ENCODE measurements at regions not wholly inside any gene's neighbourhood (a gene's known extent, or its start where the extent isn't known, plus 50 kb on each side); places are given as distances from the start of the nearest gene placed in this dataset.

DNA sequence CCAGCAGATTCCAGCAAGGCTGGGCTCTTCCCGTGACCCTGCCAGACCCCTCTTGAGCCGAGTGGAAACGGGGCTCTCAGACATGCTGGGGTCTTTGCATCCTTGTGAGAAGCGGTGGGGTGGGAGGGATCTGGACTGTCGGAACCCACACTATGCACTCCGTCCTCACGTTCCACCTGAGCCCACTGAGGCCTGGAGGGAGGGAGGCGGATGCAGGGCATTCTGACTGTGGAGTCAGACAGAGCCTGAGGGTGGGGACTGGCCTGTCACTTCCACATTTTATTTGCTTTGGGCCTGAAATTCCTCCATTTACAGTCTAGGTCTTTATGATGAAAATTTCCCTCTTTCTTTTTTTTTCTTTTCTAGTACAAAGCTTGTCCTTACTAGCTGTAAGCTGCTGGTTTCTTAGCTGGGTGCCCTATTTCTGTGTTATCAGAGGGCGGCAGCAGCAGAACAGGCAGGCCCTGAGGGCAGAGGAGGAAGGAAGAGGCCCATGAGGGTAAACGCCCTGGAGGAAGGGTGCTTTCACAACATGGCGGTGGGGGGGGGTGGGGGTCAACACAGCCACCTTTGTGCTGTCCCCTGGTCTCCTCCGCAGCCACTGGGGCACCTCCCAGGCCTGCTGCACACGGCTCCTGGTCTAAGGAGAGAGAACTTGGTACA, 373.5 kb upstream of the MYT1L start:
- no peak for ATAC-seq

DNA sequence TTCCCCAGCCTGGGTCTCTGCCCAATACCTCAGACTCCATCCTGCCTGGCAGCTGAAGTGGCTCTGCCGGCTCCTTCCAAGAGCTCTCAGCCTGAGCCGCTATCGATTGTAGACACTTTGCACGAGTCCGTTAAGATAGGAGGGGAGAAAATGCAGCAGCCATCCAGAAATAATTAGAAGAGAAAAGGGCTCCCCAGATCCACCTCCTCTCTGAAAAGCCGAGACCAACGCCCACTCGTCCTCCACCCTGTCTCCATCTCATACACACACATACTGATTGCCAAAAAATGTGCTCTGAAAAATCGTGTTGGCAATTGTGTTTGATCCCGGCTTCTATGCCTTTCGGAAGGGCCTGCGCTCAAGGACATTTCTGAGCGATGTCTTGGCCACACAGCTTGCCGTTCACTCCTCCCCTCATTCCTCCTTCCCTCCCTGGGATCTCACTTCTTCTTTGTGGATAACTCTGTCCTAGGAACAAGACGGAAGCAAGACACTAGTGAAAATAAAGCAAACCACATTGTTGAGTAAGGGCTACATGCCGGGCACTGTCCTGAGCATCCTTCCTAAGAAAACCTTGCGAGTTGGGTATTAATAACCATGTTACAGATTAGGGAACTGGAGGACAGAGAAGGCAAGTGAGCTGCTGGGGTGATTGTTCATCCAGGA, 372.8 kb upstream of the MYT1L start:
- no peak for ATAC-seq

DNA sequence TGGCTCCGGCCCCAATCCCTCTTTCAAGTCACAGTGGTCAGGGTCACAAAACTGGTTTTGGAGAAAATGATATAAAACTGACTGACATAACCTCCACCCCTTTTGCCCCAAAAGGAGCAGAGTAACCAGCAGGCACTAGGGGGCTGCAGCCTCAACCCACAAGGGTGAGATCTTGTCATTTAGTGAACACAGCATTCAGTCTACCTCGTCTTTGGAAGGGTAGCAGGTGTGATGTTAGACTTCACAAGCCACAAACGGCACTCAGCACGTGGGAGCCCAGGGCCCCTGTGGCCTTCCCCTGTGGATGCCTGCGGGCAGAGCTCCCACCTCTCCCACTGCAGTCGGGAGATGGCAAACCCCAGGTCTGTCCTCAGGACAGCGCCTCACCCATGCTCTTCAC, 372.1 kb upstream of the MYT1L start:
- no peak for ATAC-seq

GRCh38 chr2:2702385-2702784, 371.3 kb upstream of the MYT1L start:
- no peak for ATAC-seq

DNA sequence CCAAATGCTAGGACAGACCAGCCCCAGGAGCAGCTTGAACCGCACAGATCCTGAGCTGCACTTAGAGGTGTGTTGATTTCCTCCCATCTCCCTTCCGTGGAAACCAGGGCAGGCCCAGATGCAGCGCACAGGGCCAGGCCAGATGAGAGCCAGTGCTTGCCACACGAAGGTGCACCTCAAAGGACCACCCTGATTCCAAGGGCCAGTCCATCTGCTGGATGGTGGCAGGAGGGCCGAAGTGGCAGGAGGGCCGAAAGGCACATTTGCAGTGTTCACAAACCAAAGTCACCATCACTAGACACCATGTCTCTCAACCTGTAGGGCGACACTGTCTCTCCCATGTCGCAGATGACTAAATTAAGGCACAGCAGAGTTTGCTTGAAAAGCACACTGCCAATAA, 370.7 kb upstream of the MYT1L start:
- no peak for ATAC-seq

GRCh38 chr2:2701176-2701781, 370.2 kb upstream of the MYT1L start:
- ATAC-seq = no peak

DNA sequence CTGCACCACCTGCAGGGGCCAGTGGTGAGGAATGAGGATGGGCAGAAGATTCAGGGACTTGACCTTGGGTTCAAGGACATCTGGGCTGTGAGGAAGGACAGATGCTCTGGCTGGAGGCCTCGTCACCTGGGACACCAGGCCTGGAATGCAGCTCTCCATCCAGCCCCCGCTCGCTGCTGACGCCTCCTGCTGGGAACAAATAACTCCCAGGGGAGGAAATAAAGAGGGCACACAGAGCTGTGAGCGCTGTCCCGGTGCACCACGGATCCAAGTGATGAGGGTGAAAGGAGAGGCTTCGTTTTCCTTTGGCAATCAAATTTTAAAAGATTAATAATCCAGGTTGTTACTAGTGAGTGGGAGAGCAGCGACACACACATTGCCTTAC, 368.0 kb upstream of the MYT1L start:
- no peak for ATAC-seq

- ATAC-seq = no peak
These were observed 367.4 kb upstream of the MYT1L start for GRCh38 chr2:2698182-2699120.

DNA sequence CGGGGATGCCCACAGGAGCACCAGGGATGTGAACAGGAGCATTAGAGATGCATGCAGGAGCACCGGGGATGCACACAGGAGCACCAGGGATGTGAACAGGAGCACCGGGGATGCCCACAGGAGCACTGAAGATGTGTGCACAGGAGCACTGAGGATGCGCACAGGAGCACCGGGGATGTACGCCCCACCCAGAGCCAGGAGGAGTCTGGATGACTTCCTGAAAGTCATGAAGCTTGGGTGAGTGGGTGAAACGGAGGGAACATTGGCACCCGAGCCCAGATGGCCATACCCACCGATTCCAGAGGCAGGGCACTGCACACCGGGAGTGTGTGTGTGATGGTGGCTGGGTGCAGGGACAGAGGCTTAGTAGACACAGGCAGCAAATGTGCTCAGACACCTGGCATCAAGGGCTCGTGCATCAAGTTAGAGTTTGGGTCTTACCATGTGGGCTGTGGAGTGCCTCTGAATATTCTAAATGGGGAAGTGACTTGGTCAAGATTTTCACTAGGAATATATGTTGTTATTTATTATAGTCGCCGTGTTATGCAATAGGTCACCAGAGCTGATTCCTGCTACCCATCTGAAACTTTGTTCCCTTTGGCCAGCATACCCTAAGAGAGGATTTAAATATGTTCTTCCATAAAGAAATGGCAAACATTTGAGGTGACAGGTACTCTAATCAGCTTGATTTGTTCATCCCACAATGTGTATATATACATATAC, 365.8 kb upstream of the MYT1L start:
- no peak for ATAC-seq

- ATAC-seq = no peak
These were observed 365.2 kb upstream of the MYT1L start for GRCh38 chr2:2696325-2696724.

DNA sequence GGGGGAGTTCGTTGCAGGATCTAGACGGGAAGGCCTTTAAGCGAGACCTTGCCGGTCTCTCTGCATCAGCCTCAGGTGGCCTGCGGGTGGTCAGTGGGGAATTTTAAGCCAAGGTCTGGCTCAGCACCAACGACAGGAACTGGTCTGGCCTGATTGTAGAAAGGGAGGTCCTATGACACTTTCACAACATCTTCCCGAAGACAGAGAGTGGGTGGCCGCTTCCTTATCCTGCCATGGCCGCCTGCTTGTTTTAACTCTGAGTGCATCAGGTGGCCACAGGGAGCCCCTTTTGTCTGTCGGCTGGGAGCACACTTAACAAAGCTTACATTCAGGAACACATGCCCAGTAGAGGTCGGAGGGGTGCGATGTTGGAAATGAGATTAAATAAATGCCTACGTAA, 363.7 kb upstream of the MYT1L start:
- ATAC-seq = no peak

DNA sequence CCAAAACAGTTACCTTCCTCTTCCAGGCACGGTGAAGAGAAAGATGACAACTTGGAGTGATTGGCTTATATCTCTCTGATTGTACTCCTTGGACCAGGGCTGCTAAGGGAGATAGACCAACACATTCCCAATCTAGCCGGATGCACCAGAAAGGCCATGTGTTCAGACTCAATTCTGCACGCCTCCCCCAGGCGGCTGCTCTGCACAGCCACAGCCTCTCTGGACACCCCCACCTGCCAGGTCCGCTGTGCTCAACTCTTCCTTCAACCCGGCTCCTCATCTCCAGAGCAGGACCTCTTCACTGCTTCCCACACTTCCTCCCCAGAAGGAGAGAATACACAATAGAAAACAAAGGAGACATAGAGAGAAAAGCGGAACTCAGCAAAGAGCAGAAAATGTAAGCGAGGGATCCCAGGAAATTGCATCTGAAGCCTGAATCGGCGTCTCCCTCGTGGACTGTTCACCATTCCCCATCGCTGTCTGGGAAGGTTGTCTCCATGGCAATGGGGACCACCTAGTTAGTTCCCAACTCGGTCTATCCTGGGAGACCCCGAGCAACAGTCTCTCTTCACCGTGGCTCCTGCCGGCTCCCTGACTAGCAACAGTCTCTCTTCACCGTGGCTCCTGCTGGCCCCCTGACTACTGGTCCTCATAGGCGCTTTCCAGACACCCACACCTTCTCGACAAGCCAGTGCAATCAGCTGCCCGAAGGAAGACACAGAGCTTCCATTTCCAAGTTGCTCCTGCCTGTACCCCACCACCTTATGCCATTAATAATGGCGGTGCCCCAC, 361.7 kb upstream of the MYT1L start:
- no peak for ATAC-seq

- ATAC-seq = no peak
These were observed 360.3 kb upstream of the MYT1L start for GRCh38 chr2:2691419-2691818.

DNA sequence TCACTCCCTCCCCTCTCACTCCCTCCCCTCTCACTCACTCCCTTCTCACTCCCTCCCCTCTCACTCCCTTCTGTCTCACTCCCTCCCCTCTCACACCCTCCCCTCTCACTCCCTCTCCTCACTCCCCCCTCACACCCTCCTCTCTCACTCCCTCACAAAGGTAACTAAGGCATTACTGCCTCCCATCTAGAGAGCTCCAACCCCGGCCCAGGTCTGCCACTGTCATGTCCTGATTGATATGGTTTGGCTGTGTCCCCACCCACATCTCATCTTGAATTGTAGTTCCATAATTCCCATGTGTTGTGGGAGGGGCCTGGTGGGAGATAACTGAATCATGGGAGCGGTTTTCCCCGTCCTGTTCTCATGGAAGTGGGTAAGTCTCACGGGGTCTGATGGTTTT, 359.9 kb upstream of the MYT1L start:
- no peak for ATAC-seq

DNA sequence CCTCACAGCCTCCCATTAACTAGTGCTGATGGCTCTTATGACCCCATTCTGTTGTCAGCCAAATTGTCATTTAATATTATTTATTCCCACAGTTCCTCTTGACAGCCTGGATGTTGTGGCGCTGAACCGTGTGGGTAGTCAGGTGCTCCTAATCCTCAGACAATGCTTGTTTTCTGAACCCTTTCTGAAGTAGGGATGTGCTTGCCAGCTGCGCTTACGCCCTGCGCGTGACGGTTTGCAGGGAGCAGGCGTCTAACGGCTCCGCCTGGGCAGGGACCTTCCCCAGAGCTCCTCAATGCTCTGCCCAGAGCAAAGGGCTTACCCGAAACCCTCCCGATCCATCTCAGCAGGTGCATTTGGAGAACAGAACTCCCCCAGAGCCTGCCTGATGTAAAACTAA, 358.2 kb upstream of the MYT1L start:
- no peak for ATAC-seq

GRCh38 chr2:2688254-2688653, 357.2 kb upstream of the MYT1L start:
- ATAC-seq = no peak

- no peak for ATAC-seq
These were observed 356.7 kb upstream of the MYT1L start for GRCh38 chr2:2687745-2688144.

GRCh38 chr2:2686222-2686621, 355.1 kb upstream of the MYT1L start:
- no peak for ATAC-seq

DNA sequence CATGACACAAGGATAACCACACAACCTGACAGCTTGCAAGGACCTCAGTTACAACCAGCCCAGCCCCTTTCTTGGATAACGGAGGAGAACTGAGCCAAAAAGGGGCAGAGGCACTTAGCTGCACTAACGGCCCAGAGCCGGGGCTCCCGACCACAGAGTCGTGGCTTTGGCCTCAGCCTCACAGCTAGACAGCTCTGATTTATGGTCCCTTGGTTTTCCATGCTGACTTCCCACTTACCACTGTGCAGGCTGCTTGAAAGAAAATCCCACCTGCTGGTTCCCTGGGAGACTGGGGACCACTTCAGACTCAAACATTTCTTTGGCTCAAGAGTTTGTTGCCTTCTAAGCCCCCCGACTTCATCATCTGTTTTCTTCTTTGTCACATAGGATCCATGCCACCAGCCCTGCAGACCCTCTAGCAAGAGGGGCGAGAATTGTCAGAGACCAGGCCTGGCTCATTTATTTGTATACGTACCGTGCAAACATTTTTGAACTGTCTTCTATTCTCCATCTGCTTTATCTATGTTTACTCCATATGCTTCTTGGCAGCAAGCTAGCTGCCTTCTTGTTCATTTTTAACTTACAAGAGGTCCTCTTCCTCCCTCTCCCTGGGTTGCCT, 352.6 kb upstream of the MYT1L start:
- ATAC-seq = no peak

- ATAC-seq = no peak
These were observed 351.7 kb upstream of the MYT1L start for GRCh38 chr2:2682700-2683342.
